ENCODE measurements at regions not wholly inside any gene's neighbourhood (a gene's known extent, or its start where the extent isn't known, plus 50 kb on each side); places are given as distances from the start of the nearest gene placed in this dataset.

GRCh38 chr13:88223958-88224357 lies 552.8 kb downstream of the SLITRK5 start:
- H3K79me2 ChIP-seq (ENCODE audit: control insufficient read depth, insufficient read depth, low read length), result no peaks in the 10 kb centered on the region
- no peak overlapping the region for H3K4me3 ChIP-seq
- H2AFZ ChIP-seq (ENCODE audit: low read depth, low read length), result no peak overlapping the region
- no peaks in the 10 kb centered on the region for H3K36me3 ChIP-seq (ENCODE audit: control insufficient read depth, insufficient read depth, low read length)
- ChIA-PET CTCF (ENCODE audit: low intra/inter-chr PET ratio) (no interaction called here), POLR2A (interaction anchor here (0.7 kb wide), 1 partner anchor 9 kb away, joined by 3 read pairs; no protein-coding TSS in a partner anchor)
- no peak overlapping the region for H3K9ac ChIP-seq (ENCODE audit: insufficient read depth in 1 of 2, low read depth in 2 of 2, low read length in 2 of 2)
- no peak overlapping the region for H3K4me2 ChIP-seq (ENCODE audit: insufficient read depth, low read length)
- 2% methylated on average over 7 of the region's 7 CpGs for WGBS (ENCODE audit: insufficient coverage, low coverage, missing lambda C conversion rate)
- no peaks in the 10 kb centered on the region for H3K9me3 ChIP-seq (replicated peaks; ENCODE audit: control insufficient read depth, insufficient read depth, low read depth, low read length)
- ATAC-seq (no peak), DNase-seq (ENCODE audit: extremely low read depth in 1 of 4, low spot score in 3 of 4) (no peak), FAIRE-seq (no peak)
- in situ Hi-C loops (cut with MboI) (no loop called here), intact Hi-C loops (cut with micrococcal nuclease) (no loop called here)
- H4K20me1 ChIP-seq (replicated peaks; ENCODE audit: control insufficient read depth, insufficient read depth, low read length), result no peaks in the 10 kb centered on the region
- TF ChIP-seq RFX1 (IDR thresholded peaks at IDR 0.05), result no peak
- no peak for TF ChIP-seq NFIX (CRISPR knock-in tag; IDR thresholded peaks at IDR 0.05; ENCODE audit: low read depth)
- TF ChIP-seq HLTF (IDR thresholded peaks at IDR 0.05), result no peak
- no peak for TF ChIP-seq CCAR2 (IDR thresholded peaks at IDR 0.05; ENCODE audit: low read depth, low read length)
- TF ChIP-seq ZNF212 (CRISPR knock-in tag; IDR thresholded peaks at IDR 0.05), result no peak
- TF ChIP-seq FIP1L1 (IDR thresholded peaks at IDR 0.05; ENCODE audit: low read depth, low read length, poor library complexity, severe bottlenecking), result no peak
- no peak for TF ChIP-seq TAF15 (IDR thresholded peaks at IDR 0.05; ENCODE audit: low read depth, low read length)
- TF ChIP-seq OTX1 (CRISPR knock-in tag; IDR thresholded peaks at IDR 0.05), result no peak
- no peak for TF ChIP-seq MYBL2 (IDR thresholded peaks at IDR 0.05; ENCODE audit: low read depth)
- TF ChIP-seq MYBL2 (CRISPR knock-in tag; IDR thresholded peaks at IDR 0.05; ENCODE audit: borderline replicate concordance), result no peak
- TF ChIP-seq WHSC1 (IDR thresholded peaks at IDR 0.05; ENCODE audit: low read length), result no peak
- no peak overlapping the region for H3K27ac ChIP-seq (ENCODE audit: extremely low read depth, low read depth, low read length)
- no peaks in the 10 kb centered on the region for H3K27me3 ChIP-seq (ENCODE audit: control insufficient read depth in 2 of 2, insufficient read depth in 2 of 2, low read length in 2 of 2)
- no peaks in the 10 kb centered on the region for H3K4me1 ChIP-seq (replicated peaks in 1 of 2; ENCODE audit: control insufficient read depth in 2 of 2, insufficient read depth in 2 of 2, low read length in 2 of 2)
- no TSS peak for BruUV-seq (replicated peaks)
- H3K9me1 ChIP-seq (ENCODE audit: control insufficient read depth, insufficient read depth, low read length), result no peaks in the 10 kb centered on the region

Measured in K562 (cell line).